ENCODE measurements at regions not wholly inside any gene's neighbourhood (a gene's known extent, or its start where the extent isn't known, plus 50 kb on each side); places are given as distances from the start of the nearest gene placed in this dataset.
A peak's percentile ranks its signal among the peaks of the same experiment; 100 is the strongest.
"Not testable (repeated sequence)": the region's sequence is repeated elsewhere in the genome, so short reads cannot be mapped to it uniquely, and the experiment has no call there.

- DNase-seq (ENCODE audit: extremely low spot score, unreplicated experiment) = no peak
- no peak overlapping the region for H3K4me3 Mint-ChIP-seq (ENCODE audit: unreplicated experiment)
- no peak for TF ChIP-seq CTCF (IDR thresholded peaks at IDR 0.05)
- H3K27me3 Mint-ChIP-seq (ENCODE audit: unreplicated experiment) = no peaks in the 10 kb centered on the region
- no peaks in the 10 kb centered on the region for H3K4me1 Mint-ChIP-seq (ENCODE audit: unreplicated experiment)
- H3K27ac Mint-ChIP-seq (ENCODE audit: unreplicated experiment) = no peak overlapping the region
- H3K9me3 Mint-ChIP-seq (ENCODE audit: unreplicated experiment) = no peaks in the 10 kb centered on the region
- no peaks in the 10 kb centered on the region for H3K36me3 Mint-ChIP-seq (ENCODE audit: unreplicated experiment)
Measured at GRCh38 chr2:116776556-116776955, 1037.9 kb upstream of the DDX18 start.

- H3K9me3 Mint-ChIP-seq (ENCODE audit: unreplicated experiment) = no peaks in the 10 kb centered on the region
- DNase-seq (ENCODE audit: extremely low spot score, unreplicated experiment) = no peak
- H3K36me3 Mint-ChIP-seq (ENCODE audit: unreplicated experiment) = no peaks in the 10 kb centered on the region
- no peak overlapping the region for H3K27ac Mint-ChIP-seq (ENCODE audit: unreplicated experiment)
- H3K4me1 Mint-ChIP-seq (ENCODE audit: unreplicated experiment) = peaks cover 25% of the 10 kb centered on the region
- no peaks in the 10 kb centered on the region for H3K27me3 Mint-ChIP-seq (ENCODE audit: unreplicated experiment)
- no peak overlapping the region for H3K4me3 Mint-ChIP-seq (ENCODE audit: unreplicated experiment)
- no peak for TF ChIP-seq CTCF (IDR thresholded peaks at IDR 0.05)
Measured at GRCh38 chr2:116787848-116788247, 1026.6 kb upstream of the DDX18 start.

GRCh38 chr2:116802671-116803070 lies 1011.8 kb upstream of the DDX18 start:
- H3K4me3 Mint-ChIP-seq (ENCODE audit: unreplicated experiment) = no peak overlapping the region
- H3K9me3 Mint-ChIP-seq (ENCODE audit: unreplicated experiment) = peaks cover 12% of the 10 kb centered on the region
- TF ChIP-seq CTCF (IDR thresholded peaks at IDR 0.05) = no peak
- DNase-seq (ENCODE audit: extremely low spot score, unreplicated experiment) = no peak
- H3K27me3 Mint-ChIP-seq (ENCODE audit: unreplicated experiment) = no peaks in the 10 kb centered on the region
- H3K27ac Mint-ChIP-seq (ENCODE audit: unreplicated experiment) = no peak overlapping the region
- H3K4me1 Mint-ChIP-seq (ENCODE audit: unreplicated experiment) = no peaks in the 10 kb centered on the region
- no peaks in the 10 kb centered on the region for H3K36me3 Mint-ChIP-seq (ENCODE audit: unreplicated experiment)

- peaks cover 12% of the 10 kb centered on the region for H3K9me3 Mint-ChIP-seq (ENCODE audit: unreplicated experiment)
- no peaks in the 10 kb centered on the region for H3K27me3 Mint-ChIP-seq (ENCODE audit: unreplicated experiment)
- TF ChIP-seq CTCF (IDR thresholded peaks at IDR 0.05) = no peak
- no peak overlapping the region for H3K4me3 Mint-ChIP-seq (ENCODE audit: unreplicated experiment)
- no peaks in the 10 kb centered on the region for H3K36me3 Mint-ChIP-seq (ENCODE audit: unreplicated experiment)
- H3K4me1 Mint-ChIP-seq (ENCODE audit: unreplicated experiment) = peaks cover 17% of the 10 kb centered on the region
- DNase-seq (ENCODE audit: extremely low spot score, unreplicated experiment) = no peak
- no peak overlapping the region for H3K27ac Mint-ChIP-seq (ENCODE audit: unreplicated experiment)
Measured at GRCh38 chr2:116804901-116805300, 1009.6 kb upstream of the DDX18 start.

GRCh38 chr2:116806505-116806904 lies 1008.0 kb upstream of the DDX18 start:
- H3K27ac Mint-ChIP-seq (ENCODE audit: unreplicated experiment); H3K27me3 Mint-ChIP-seq (ENCODE audit: unreplicated experiment); H3K36me3 Mint-ChIP-seq (ENCODE audit: unreplicated experiment); H3K4me3 Mint-ChIP-seq (ENCODE audit: unreplicated experiment); DNase-seq (ENCODE audit: extremely low spot score, unreplicated experiment); H3K9me3 Mint-ChIP-seq (ENCODE audit: unreplicated experiment): not testable (repeated sequence)
- peaks cover 26% of the 10 kb centered on the region for H3K4me1 Mint-ChIP-seq (ENCODE audit: unreplicated experiment)

- Mint-ChIP-seq H3K4me1 (ENCODE audit: unreplicated experiment) (peaks cover 26% of the 10 kb centered on the region), H3K4me3 (ENCODE audit: unreplicated experiment) (no peak overlapping the region), H3K36me3 (ENCODE audit: unreplicated experiment) (no peaks in the 10 kb centered on the region), H3K27me3 (ENCODE audit: unreplicated experiment) (no peaks in the 10 kb centered on the region), H3K27ac (ENCODE audit: unreplicated experiment) (peak overlapping the region; percentile 48), H3K9me3 (ENCODE audit: unreplicated experiment) (peaks cover 4% of the 10 kb centered on the region)
- no peak for DNase-seq (ENCODE audit: extremely low spot score, unreplicated experiment)
- TF ChIP-seq CTCF (IDR thresholded peaks at IDR 0.05) = no peak
Measured at GRCh38 chr2:116809109-116809508, 1005.4 kb upstream of the DDX18 start.
